K562 (cell line): ENCODE measurements at regions not wholly inside any gene's neighbourhood (a gene's known extent, or its start where the extent isn't known, plus 50 kb on each side); places are given as distances from the start of the nearest gene placed in this dataset.

Experiments
- ATF3 ChIP-seq, 2 experiments: fragments of 450-650 bp in 1 of 2; sonication (generic) in 1 of 2; formaldehyde crosslinking in 1 of 2; IDR thresholded peaks in 1 of 2; conservative IDR thresholded peaks in 1 of 2; 2 replicates each; pipeline versions ENCODE4 v1.6.1 to v1.8.1; 2016 to 2023; ENCODE audit warnings: mild to moderate bottlenecking in 2 of 2, moderate library complexity in 2 of 2, inconsistent platforms in 1 of 2, missing genetic modification reagents in 1 of 2
- CBX5 ChIP-seq: IDR thresholded peaks from 2 replicates; pipeline ENCODE4 v1.6.1; 2014; ENCODE audit warnings: low read depth, borderline replicate concordance
- EGR1 ChIP-seq: fragments of 450-650 bp; conservative IDR thresholded peaks from 2 replicates; pipeline ENCODE4 v1.6.1; 2017; ENCODE audit warnings: mild to moderate bottlenecking
- FOSL1 ChIP-seq: fragments of 200-800 bp; sonication (Bioruptor generic); conservative IDR thresholded peaks from 2 replicates; pipeline ENCODE4 v1.6.1; 2016; ENCODE audit warnings: missing genetic modification characterization, missing compliant biosample characterization
- FOXA1 ChIP-seq: fragments of 450-650 bp; IDR thresholded peaks from 2 replicates; pipeline ENCODE4 v1.6.1; 2016; ENCODE audit warnings: mild to moderate bottlenecking, borderline replicate concordance
- IFI16 ChIP-seq: fragments of 250-450 bp; sonication (Bioruptor Pico); IDR thresholded peaks from 2 replicates; pipeline ENCODE4 v2.1.2; 2022; ENCODE audit warnings: mild to moderate bottlenecking, inconsistent platforms
- MAFF ChIP-seq: IDR thresholded peaks from 2 replicates; pipeline ENCODE4 v1.6.1; 2012; ENCODE audit warnings: low read length, improper control_type of control experiment
- MXD1 ChIP-seq: fragments of 250-450 bp; sonication (Bioruptor Pico); IDR thresholded peaks from 2 replicates; pipeline ENCODE4 v1.8.0; 2021; ENCODE audit warnings: borderline replicate concordance, mild to moderate bottlenecking, moderate library complexity; ENCODE audit not compliant: poor library complexity, severe bottlenecking
- NEUROD1 ChIP-seq: fragments of 150-350 bp; IDR thresholded peaks from 2 replicates; pipeline ENCODE4 v1.6.1; 2014; ENCODE audit warnings: borderline replicate concordance, low read length, low read depth; ENCODE audit not compliant: partially characterized antibody
- PCBP1 ChIP-seq: fragments of 200-400 bp; formaldehyde crosslinking; IDR thresholded peaks from 2 replicates; pipeline ENCODE4 v1.6.1; 2018; ENCODE audit warnings: mild to moderate bottlenecking, low read depth, low read length; ENCODE audit not compliant: poor library complexity, severe bottlenecking
- SMARCA5 ChIP-seq: fragments of 450-650 bp; IDR thresholded peaks from 2 replicates; pipeline ENCODE4 v1.6.1; 2016
- ZMIZ1 ChIP-seq, 2 experiments: fragments of 150-350 bp in 1 of 2; IDR thresholded peaks; 2 replicates each; pipeline ENCODE4 v1.6.1; 2012 to 2016; ENCODE audit warnings: low read depth in 2 of 2, low read length in 2 of 2, mild to moderate bottlenecking in 1 of 2, moderate library complexity in 1 of 2

GRCh38 chr4:81790477-81790876, 318.8 kb upstream of the RASGEF1B start (continued):
- peak; percentile 73; the same call in 1 of the 2 replicates for TF ChIP-seq ATF3 (IDR thresholded peaks at IDR 0.05)
- TF ChIP-seq ATF3 (CRISPR knock-in tag; conservative IDR thresholded peaks at IDR 0.05) = no peak
- TF ChIP-seq PCBP1 = no peak
- no peak for TF ChIP-seq MXD1 (CRISPR knock-in tag)
- TF ChIP-seq FOSL1 (tag) = peak; percentile 87
- peak; percentile 44 for TF ChIP-seq NEUROD1
- peak; percentile 85 for TF ChIP-seq MAFF
- no peak for TF ChIP-seq SMARCA5
- TF ChIP-seq ZMIZ1 (IDR thresholded peaks at IDR 0.05; ENCODE audit: low read depth in 2 of 2, low read length in 2 of 2) = peak in 1 of 2 experiments; percentile 76; a peak in 2 of 4 replicates
- TF ChIP-seq FOXA1 = no peak
- TF ChIP-seq IFI16 (CRISPR knock-in tag) = no peak
- TF ChIP-seq CBX5 = no peak
- TF ChIP-seq EGR1 = no peak
